ENCODE measurements at regions not wholly inside any gene's neighbourhood (a gene's known extent, or its start where the extent isn't known, plus 50 kb on each side); places are given as distances from the start of the nearest gene placed in this dataset.

DNA sequence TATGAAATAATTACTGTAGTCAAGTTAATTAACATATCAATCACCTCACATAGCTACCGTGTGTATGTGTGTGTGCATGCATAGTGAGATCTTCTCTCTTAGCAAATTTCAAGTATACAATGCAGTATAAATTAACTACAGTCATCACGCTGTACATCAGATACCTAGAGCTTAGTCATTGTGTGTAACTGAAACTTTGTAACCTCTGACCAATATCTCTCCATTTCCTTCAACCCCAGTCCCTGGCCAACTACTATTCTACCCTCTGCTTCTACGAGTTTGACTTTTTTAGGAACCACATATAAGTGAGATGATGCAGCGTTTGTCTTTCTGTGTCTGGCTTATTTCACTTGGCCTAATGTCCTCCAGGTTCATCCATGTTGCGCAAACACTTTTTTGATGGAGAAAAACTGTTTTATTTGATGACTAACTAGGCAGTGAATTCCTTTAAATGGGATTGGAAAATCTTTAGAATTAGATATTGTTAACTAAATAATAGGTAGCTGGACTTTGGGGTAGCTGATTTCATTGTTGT is 459.5 kb downstream of the DHX35 start:
- no peak for DNase-seq (ENCODE audit: low read depth in 4 of 4, low spot score in 3 of 4)

DNA sequence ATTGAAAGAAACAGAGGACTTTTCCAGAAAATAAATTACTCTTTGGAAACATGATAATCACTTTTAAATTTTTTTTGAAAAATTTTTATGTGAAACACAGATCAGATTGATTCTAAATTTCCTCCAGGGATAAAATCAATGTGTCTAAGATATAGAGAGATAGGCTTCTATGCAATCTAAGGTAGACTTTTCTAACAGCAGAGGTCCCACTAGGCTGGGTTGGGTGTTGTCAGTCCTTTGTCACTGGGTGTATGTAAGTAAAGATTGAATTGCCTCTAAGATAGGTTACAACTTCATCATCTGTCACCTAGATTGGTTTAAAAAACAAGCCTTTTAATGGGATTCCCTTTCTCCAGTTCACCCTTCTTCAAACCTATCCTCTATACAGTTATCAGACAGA is 449.9 kb downstream of the DHX35 start:
- DNase-seq (ENCODE audit: low read depth in 4 of 4, low spot score in 3 of 4), result no peak

DNA sequence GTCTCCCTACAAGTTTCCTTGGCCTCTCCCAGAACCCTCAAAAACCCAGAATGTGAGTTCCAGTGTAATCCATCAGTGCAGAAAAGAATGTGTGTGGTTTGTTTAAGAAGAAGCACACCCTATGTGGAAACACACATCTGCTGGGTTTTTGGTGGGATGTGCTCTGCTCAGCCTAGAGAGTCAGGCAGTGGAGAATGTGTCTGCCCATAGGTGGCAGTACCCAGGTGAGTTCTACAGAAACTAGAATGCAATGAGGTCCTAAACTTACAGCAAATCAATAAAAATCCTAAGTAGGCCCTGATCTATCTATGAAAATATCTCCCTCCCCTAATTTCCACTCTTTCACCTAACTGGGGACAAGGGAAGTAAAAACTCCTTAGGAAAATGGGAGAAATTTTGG is 437.3 kb downstream of the DHX35 start:
- DNase-seq (ENCODE audit: low read depth in 4 of 4, low spot score in 3 of 4), result no peak

DNA sequence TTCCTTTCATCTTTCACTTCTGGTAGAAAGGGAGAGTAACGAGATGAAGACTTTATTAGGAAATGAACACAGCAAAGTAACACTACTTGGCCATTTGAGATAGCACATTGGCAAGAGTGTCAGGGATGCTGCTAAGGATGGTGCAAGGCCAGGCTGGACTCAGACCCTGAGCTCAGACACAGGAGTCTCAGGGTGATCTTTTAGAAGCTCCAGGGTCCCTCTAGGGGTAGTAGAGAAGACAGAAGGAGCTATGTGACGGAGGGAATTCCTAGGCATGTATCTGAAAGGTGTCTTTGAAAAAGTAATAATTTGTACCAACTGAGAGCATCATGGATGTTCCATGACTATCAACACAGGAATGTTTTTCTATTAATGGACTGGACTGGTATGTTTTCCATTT is 436.5 kb downstream of the DHX35 start:
- no peak for DNase-seq (ENCODE audit: low read depth in 4 of 4, low spot score in 3 of 4)

DNA sequence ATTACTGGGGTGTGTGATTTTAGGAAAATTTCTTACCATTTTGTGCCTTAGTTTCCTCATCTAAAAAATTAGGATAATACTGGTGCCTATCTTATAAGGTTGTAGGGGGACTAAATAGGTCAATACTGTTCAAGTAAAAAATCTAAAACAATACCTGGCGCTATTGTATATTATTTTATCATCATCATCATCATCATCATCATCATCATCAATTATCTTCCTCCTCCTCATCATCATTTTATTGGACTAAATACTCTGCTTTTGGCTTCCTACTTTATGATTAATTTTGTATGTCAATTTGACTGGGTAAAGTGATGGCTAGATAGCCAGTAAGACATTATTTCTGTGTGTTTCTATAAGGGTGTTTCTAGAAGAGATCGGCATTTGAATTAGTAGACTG is 435.5 kb downstream of the DHX35 start:
- no peak for DNase-seq (ENCODE audit: low read depth in 4 of 4, low spot score in 3 of 4)

DNA sequence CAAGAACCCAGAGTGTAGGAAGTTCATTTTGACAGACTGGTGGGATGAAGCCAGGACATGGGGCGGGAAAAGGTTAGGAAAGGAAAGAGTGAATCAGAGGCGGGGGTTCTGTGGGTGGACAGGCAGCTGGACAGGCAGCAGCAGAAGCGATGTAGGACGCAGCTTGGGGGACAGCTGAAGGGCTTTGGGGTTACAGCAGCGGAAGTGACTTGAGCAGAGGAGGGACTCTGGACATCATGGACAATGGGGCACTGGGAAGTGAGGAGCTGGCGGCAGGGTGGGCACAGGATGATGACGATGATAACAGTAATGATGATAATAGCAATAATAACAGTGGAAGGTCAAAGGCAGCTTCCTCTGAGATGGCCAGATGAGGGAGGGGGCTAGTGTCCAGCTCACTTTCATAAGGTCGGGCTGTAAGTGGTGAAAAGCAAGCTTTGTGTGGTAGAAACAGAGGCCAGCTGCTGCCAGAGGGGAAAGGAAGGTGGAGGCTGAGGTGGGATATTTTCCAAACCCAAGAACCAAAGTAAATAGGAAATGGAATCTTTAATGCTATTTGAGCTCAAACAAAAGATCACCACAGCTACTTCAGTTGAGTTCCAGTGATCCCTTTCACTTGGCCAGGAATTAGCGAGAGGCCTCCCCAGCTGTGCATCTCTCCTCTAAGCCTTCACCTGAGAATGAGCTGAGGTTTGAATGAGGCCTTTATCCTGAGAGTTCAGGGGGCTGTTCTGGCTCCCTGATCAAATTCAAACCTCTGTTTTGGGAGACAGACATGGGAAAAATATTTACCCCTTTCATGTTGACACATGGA is 433.5 kb downstream of the DHX35 start:
- DNase-seq (ENCODE audit: low read depth in 4 of 4, low spot score in 3 of 4), result no peak

DNA sequence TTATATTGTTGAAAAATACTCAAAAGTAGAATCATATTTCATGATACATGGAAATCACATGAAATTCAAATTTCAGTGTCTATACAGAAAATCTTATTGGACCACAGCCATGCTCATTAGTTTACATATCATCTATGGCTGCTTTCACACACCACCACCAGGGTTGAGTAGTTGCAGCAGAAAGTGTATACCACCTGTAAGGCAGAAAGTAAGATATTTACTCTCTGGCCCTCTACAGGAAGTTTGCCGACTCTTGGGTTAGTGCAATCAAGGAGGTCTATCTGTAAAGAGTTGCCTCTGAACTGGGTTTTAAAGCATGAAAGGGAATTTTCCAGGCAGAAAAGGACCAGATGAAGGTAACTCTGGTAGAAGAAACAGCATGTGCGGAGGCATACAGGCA is 432.3 kb downstream of the DHX35 start:
- DNase-seq (ENCODE audit: low read depth in 4 of 4, low spot score in 3 of 4), result no peak

DNA sequence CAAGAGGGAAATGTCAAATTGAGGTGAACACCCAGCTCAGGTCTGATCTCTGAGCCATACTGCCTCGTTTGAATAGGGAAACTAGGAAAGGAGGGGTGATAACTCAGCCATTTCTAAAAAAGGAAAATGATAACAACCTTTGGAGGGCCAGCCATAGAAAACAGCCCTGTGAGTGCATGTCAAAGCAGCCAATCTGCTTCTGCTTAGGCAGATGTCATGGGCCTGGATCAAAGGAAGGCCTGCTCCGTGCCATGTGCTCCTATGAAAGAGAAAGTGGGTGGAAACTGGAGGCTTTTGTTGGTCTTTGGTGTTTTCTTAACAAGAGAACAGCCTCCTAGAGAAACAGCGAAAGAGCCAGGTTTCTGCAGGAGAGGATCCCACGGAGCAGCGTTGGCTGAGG is 428.0 kb downstream of the DHX35 start:
- no peak for DNase-seq (ENCODE audit: low read depth in 4 of 4, low spot score in 3 of 4)

DNA sequence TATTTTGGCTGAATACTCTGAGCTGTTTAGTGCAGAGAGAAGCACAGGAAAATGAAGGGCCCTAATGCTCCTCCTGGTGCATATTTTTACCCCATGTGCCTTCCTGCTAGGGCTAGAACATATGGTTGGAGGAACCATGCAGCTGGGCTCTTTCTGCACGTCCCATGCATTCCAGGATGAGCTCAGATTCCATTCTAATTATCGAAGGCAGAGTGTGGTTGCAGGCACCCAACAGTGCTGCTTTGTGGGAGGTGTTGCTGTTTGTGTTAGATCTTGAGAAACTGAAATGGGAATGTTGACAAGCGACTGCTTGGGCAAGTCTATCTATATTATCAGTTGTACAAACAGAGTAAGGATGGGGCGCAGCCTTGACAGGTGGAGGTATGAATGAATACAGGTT is 419.5 kb downstream of the DHX35 start:
- DNase-seq (ENCODE audit: low read depth in 4 of 4, low spot score in 3 of 4), result no peak

DNA sequence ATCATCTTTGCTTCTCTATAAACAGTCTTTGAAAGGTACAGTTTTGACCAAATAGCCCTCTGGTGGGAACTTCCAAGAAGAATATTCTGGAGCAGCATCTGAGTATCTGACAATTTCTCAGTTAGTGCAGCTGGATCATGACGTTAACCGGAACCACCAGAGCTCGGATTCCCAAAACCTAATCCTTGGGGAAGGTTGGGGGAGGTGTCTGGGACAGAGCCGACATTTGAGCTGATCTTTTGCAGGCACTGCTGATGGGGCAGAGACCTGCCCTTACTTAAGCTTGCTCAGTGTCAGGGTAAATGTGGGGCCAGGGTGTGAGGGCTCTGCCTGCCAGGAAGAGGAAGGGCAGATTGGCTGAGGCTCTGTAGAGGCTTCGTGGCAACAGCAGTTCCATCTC is 416.6 kb downstream of the DHX35 start:
- no peak for DNase-seq (ENCODE audit: low read depth in 4 of 4, low spot score in 3 of 4)

DNA sequence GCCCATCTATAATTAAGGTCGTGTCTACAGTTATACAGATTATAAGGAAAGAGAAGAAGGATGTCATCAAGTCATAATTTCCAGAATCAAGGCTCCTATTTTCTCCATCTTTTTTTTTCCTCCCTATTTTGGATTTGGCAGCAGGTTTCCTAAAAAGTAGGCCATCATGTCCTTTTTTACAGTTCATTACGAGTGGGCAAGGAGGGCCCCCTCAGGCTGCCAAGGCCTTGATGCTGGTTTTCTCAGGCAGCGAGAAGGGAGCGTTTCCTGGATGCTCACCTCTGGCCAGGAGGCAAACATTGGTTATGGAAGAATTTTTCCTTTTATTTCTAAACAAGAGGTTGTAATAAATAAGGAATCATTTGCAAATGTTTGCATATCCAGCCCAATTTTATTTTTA is 414.6 kb downstream of the DHX35 start:
- DNase-seq (ENCODE audit: low read depth in 4 of 4, low spot score in 3 of 4), result no peak

DNA sequence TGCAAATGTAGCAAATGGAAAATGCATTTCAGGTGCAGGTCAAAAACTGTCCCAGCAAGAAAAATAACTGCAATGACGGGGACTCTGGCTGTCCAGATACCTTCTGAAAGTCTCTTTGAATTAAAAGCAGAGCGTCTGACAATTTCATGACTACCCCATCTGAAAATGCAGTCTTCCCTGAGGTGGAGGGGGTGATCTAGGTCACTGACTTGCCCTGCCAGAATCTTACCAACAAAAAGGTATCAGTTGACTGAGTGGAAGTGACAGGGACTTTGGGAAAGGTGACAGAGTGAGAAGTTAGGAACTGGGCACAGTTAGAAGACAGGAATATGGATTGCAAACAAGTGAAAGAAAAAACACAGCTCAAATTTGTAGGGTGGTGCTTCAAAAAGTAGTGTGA is 402.2 kb downstream of the DHX35 start:
- no peak for DNase-seq (ENCODE audit: low read depth in 4 of 4, low spot score in 3 of 4)

DNA sequence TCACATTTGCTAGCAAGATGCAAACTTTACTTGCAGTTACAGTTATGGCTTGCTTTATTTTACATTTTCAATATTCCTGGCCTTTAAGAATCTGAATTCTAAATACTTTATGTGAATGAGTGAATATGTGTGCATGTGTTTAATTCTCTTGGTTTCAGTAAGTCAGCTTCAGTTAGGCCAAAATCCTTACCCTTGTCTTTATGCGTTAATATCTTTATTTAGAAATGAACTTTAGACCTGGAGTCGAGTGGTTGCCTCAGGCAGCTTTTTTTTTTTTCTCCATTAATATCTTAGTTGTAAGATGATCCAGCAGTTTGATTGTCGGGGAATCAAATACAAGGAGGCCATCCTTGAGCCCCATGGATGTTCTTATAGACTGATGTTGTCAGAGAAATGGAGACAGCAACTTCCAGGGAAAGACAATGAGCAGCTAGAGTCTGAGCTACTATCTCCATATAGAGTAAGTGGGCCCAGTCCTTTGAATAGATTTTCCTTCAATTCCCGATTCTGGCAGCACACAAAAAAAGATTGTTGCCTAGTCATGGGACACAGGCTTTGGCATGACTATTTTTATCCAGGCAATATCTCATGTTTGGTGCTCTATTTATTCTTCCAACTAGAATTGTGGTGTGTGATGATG is 398.0 kb downstream of the DHX35 start:
- no peak for DNase-seq (ENCODE audit: low read depth in 4 of 4, low spot score in 3 of 4)

DNA sequence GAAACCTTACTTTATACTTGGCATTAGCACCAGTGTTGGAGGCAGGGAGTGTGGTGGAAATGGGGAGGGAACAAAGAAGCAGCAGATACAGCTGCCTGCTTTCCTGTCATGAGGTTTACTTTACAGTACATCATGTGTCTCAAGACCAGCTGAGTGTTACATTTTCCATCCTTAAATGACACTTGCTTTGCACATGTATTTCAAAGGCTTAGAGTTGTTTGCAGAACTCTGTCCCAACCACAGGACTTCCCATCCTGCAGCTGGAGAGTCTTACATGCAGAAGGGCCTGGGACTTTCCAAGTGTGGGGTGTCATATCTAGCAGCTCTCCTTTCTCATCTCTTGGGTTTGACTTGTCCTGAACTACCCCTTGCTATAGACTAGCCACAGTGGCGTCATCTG is 395.9 kb downstream of the DHX35 start:
- DNase-seq (ENCODE audit: low read depth in 4 of 4, low spot score in 3 of 4), result no peak

DNA sequence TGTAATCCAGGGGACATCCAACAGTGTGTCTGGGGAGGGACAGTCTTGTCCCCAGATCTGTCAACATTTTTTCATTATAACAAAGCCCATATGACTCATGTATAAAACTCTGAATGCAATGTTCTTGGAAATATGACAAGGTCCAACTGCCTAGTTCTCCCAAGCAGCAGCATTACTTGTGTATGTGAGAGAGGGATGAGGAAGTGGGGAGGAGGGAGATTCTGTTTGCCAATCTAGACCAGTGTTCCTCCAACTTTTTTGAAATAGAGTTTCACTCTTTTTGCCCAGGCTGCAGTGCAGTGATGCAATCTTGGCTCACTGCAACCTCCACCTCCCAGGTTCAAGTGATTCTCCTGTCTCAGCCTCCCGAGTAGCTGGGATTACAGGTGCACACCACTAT is 394.8 kb downstream of the DHX35 start:
- DNase-seq (ENCODE audit: low read depth in 4 of 4, low spot score in 3 of 4), result no peak

DNA sequence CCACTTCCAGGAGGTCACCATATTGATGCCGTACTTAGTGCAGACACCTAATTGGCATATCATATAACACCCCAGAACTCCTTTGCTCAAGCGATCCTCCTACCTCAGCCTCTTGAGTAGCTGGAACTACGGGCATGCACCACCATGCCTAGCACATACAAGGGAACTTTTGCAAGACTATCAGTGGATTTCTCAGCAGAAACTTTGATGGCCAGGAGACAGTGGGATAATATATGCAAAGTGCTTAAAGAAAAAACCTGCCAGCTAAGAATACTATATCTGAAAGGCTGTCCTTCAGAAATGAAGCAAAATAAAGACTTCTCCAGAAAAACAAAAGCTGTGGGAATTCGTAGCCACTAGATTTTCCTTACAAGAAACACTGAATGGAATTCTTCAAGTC is 387.1 kb downstream of the DHX35 start:
- no peak for DNase-seq (ENCODE audit: low read depth in 4 of 4, low spot score in 3 of 4)

DNA sequence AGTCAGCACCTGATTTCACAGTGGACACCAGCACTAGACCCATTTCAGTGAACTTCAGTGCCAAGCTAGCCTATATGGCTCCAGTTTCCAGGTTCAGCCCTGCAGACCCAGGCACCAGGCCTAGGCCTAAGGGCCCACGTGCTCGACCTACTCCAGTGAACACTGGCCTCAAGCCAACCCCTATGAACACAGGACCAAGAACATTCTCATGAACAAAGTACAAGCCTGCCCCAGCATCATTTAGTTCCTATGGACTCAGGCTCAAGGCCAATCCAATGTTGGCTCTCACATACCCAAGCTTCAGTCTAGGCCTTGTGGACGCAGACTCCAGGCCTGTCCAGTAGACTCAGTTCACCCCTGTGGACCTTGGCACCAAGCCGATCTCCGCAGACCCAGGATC is 385.5 kb downstream of the DHX35 start:
- DNase-seq (ENCODE audit: low read depth in 4 of 4, low spot score in 3 of 4), result no peak

DNA sequence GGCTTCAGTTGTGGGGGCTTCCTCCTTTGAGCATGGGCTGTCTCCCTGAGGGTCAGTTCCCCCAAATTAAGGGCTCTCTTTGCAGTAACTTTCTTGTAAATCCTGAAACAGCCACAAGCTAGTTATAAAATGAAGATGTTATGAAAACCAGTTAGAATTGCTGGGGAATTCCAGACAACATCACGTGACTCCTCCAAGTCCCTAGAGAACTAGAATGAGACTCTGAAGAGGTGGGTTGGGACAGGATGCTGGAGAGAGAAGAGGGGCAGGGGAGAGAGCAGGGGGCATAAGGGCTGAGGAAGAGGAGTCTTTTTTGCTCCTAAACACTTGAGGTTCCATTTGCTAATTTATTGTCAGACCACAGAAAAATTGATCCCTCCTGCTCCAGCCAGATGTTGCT is 380.3 kb downstream of the DHX35 start:
- DNase-seq (ENCODE audit: low read depth in 4 of 4, low spot score in 3 of 4), result no peak

DNA sequence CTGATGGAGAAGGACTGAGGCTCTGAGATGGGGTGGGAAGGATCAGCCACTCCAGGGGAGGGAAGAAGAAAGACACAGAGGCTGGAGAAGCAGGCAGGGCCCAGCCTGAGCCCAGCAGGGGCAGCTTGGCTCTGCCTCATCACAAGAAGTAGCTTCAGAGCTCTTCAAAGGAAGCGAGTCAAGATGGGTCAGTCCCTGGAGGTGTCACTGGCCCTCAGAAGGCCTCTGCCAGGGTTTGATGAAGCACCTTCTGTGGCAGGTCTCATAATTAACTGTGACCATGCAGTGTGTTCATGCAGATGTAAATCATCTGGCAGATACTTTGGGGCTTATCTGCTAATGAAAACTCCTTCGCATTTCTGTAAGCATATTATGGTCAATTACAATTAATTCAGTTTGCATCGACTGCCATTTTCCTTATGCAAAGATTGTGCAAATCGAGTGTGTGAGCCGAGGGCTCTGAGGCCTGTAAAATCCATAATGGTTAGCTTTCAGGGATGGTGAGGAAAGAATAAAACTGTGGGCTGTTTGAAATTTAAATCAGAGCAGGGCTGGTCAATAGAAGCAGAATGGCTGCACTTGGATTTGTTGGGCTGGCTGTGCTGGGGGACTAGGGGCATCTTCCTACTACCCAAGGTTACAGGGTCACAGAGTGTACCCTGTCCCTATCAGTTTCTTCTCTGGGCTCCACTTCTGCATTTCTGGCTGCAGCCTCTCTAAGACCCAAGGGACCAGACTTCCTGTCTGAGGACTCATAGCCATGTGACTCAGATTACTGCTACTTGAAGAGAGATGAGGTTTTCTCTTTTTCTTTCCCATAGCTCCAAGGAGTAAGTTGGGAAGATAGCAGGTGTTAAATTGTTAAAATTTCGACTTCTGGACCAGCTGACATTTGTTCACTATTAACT is 376.6 kb downstream of the DHX35 start:
- no peak for DNase-seq (ENCODE audit: low read depth in 4 of 4, low spot score in 3 of 4)

DNA sequence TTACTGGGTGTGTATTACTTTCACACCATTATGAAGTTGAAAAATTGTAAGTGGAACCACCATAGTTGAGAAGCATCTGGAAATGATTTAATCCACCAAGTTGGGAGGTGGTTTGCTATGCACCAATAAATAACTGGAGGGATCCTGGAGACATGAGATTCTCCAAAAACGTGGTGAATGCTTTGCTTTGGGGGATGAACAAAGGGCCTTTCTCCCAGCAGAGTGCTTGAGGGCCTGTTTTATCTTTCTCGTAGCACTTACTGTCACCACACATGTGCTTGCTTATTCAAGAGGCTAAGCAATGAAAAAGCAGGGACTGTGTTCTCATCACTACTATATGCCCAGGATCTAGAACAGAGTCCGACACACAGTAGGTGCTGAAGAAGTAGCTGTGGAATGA is 371.1 kb downstream of the DHX35 start:
- no peak for DNase-seq (ENCODE audit: low read depth in 4 of 4, low spot score in 3 of 4)

DNA sequence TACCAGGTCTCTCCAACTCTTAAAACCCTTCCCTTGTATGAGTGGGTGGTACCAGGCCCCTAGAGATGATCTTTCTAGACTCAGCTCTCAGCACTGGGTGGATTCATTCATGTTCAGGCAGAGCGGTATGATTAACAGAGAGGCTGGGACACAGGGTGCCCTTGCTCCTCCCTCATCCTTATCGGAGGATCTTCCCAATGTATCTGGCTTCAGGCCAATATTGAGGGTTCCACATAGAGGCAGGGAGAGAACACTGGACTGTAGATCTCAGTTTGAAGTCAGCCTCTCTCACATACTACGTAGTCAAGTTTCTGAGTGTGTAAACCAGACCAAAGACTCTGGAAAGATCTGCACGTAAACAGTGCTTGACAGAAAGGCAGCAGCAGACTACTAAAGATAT is 366.2 kb downstream of the DHX35 start:
- DNase-seq (ENCODE audit: low read depth in 4 of 4, low spot score in 3 of 4), result no peak
